ENCODE measurements at regions not wholly inside any gene's neighbourhood (a gene's known extent, or its start where the extent isn't known, plus 50 kb on each side); places are given as distances from the start of the nearest gene placed in this dataset.

GRCh38 chr6:122153557-122153956, 245.9 kb upstream of the HSF2 start:
- H3K9me3 Mint-ChIP-seq = no peaks in the 10 kb centered on the region
- no peaks in the 10 kb centered on the region for H3K27me3 Mint-ChIP-seq (ENCODE audit: low read depth)
- Histone ChIP-seq H3K79me1 (ENCODE audit: insufficient read depth, low read depth, low read length, poor library complexity, severe bottlenecking) (no peaks in the 10 kb centered on the region), H3K56ac (ENCODE audit: insufficient read length, low read depth, low read length) (no peak overlapping the region), H3K14ac (ENCODE audit: insufficient read depth, low read length) (no peak overlapping the region), H2BK20ac (ENCODE audit: low read depth, low read length, poor library complexity, severe bottlenecking) (no peak overlapping the region), H2BK15ac (ENCODE audit: low read depth, low read length) (no peak overlapping the region), H3K18ac (ENCODE audit: insufficient read length, low read depth, low read length) (no peak overlapping the region), H3K9ac (ENCODE audit: extremely low read depth, insufficient read length, low read length) (no peak overlapping the region), H4K5ac (ENCODE audit: insufficient read length, low read depth, low read length) (no peak overlapping the region), H3T11ph (ENCODE audit: low read length) (no peak overlapping the region), H4K91ac (ENCODE audit: insufficient read length, low read depth, low read length) (no peak overlapping the region), H2BK12ac (ENCODE audit: insufficient read length, low read depth, low read length) (no peak overlapping the region), H3K27ac (ENCODE audit: insufficient read length, low read depth, low read length) (no peak overlapping the region), H2BK5ac (ENCODE audit: insufficient read length, low read length) (no peak overlapping the region), H4K8ac (replicated peaks; ENCODE audit: insufficient read length, low read depth, low read length) (no peak overlapping the region), H3K9me3 (ENCODE audit: control insufficient read depth, low read depth, low read length) (no peaks in the 10 kb centered on the region), H3K23me2 (ENCODE audit: insufficient read length, low read depth, low read length, poor library complexity, severe bottlenecking) (no peaks in the 10 kb centered on the region), H2AFZ (ENCODE audit: low read length) (no peak overlapping the region), H3K27me3 (ENCODE audit: insufficient read depth, low read length) (no peaks in the 10 kb centered on the region), H3K23ac (ENCODE audit: insufficient read length, low read depth, low read length) (no peak overlapping the region), H2AK5ac (ENCODE audit: insufficient read length, low read length) (no peak overlapping the region), H3K4ac (ENCODE audit: low read depth, low read length) (no peak overlapping the region), H2BK120ac (ENCODE audit: low read depth, low read length, poor library complexity, severe bottlenecking) (no peak overlapping the region), H3K4me2 (ENCODE audit: insufficient read depth, insufficient read length, low read length) (no peak overlapping the region), H3K79me2 (ENCODE audit: insufficient read depth, low read length) (no peaks in the 10 kb centered on the region), H3K4me1 (ENCODE audit: insufficient read depth, low read length) (peaks cover 3% of the 10 kb centered on the region; the same call in 1 of the 2 replicates), H4K20me1 (ENCODE audit: control insufficient read depth, insufficient read depth, insufficient read length) (no peaks in the 10 kb centered on the region)
- WGBS (ENCODE audit: extremely low coverage, insufficient read length, low lambda C conversion rate) = no CpG with 5 or more reads among the region's 3 CpGs
- TF ChIP-seq, protein P1, sequence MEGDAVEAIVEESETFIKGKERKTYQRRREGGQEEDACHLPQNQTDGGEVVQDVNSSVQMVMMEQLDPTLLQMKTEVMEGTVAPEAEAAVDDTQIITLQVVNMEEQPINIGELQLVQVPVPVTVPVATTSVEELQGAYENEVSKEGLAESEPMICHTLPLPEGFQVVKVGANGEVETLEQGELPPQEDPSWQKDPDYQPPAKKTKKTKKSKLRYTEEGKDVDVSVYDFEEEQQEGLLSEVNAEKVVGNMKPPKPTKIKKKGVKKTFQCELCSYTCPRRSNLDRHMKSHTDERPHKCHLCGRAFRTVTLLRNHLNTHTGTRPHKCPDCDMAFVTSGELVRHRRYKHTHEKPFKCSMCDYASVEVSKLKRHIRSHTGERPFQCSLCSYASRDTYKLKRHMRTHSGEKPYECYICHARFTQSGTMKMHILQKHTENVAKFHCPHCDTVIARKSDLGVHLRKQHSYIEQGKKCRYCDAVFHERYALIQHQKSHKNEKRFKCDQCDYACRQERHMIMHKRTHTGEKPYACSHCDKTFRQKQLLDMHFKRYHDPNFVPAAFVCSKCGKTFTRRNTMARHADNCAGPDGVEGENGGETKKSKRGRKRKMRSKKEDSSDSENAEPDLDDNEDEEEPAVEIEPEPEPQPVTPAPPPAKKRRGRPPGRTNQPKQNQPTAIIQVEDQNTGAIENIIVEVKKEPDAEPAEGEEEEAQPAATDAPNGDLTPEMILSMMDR (conservative IDR thresholded peaks at IDR 0.05) = no peak
- DNase-seq = no peak
- peak overlapping the region; percentile 12 to 62 (median 47); a peak in 4 of 7 replicates for H3K27ac Mint-ChIP-seq
- H3K4me1 Mint-ChIP-seq = peaks cover 18 to 19% of the 10 kb centered on the region in 2 experiments
- H3K4me3 Mint-ChIP-seq = no peak overlapping the region
- no peaks in the 10 kb centered on the region for H3K36me3 Mint-ChIP-seq (ENCODE audit: insufficient read depth in 1 of 3, low read depth in 3 of 3)

Measured in H9 (cell line).